ENCODE measurements at regions not wholly inside any gene's neighbourhood (a gene's known extent, or its start where the extent isn't known, plus 50 kb on each side); places are given as distances from the start of the nearest gene placed in this dataset.

- TF ChIP-seq CTCF (conservative IDR thresholded peaks at IDR 0.05; ENCODE audit: low read length), result no peak
- no peak for TF ChIP-seq EZH2phosphoT487 (IDR thresholded peaks at IDR 0.05; ENCODE audit: borderline replicate concordance)
Measured at GRCh38 chr5:66410122-66410521, 186.1 kb upstream of the MAST4 start.
